Ishikawa (cell line): ENCODE measurements at regions not wholly inside any gene's neighbourhood (a gene's known extent, or its start where the extent isn't known, plus 50 kb on each side); places are given as distances from the start of the nearest gene placed in this dataset.

Experiments
- CEBPB ChIP-seq: IDR thresholded peaks from 2 replicates; pipeline ENCODE4 v1.6.1; 2012
- CREB1 ChIP-seq: IDR thresholded peaks from 2 replicates; pipeline ENCODE4 v1.6.1; 2012; ENCODE audit warnings: low read depth
- EGR1 ChIP-seq: IDR thresholded peaks from 2 replicates; pipeline ENCODE4 v1.6.1; 2012
- EP300 ChIP-seq: IDR thresholded peaks from 2 replicates; pipeline ENCODE4 v1.6.1; 2012; ENCODE audit warnings: borderline replicate concordance
- FOXM1 ChIP-seq: IDR thresholded peaks from 2 replicates; pipeline ENCODE4 v1.6.1; 2012; ENCODE audit warnings: low read depth, borderline replicate concordance
- MAX ChIP-seq: IDR thresholded peaks from 2 replicates; pipeline ENCODE4 v1.6.1; 2012
- NFIC ChIP-seq: IDR thresholded peaks from 2 replicates; pipeline ENCODE4 v1.6.1; 2012
- RAD21 ChIP-seq: IDR thresholded peaks from 2 replicates; pipeline ENCODE4 v1.6.1; 2012; ENCODE audit warnings: low read depth
- REST ChIP-seq: IDR thresholded peaks from 2 replicates; pipeline ENCODE4 v1.6.1; 2012; ENCODE audit warnings: low read depth, mild to moderate bottlenecking
- TAF1 ChIP-seq: IDR thresholded peaks from 2 replicates; pipeline ENCODE4 v1.6.1; 2012; ENCODE audit warnings: low read depth, mild to moderate bottlenecking
- TCF12 ChIP-seq: IDR thresholded peaks from 2 replicates; pipeline ENCODE4 v1.6.1; 2012; ENCODE audit warnings: low read depth
- TEAD4 ChIP-seq: IDR thresholded peaks from 2 replicates; pipeline ENCODE4 v1.6.1; 2012
- USF1 ChIP-seq: IDR thresholded peaks from 2 replicates; pipeline ENCODE4 v1.6.1; 2012
- YY1 ChIP-seq: IDR thresholded peaks from 2 replicates; pipeline ENCODE4 v1.6.1; 2012; ENCODE audit warnings: low read depth
- ZBTB7A ChIP-seq: IDR thresholded peaks from 2 replicates; pipeline ENCODE4 v1.6.1; 2012; ENCODE audit warnings: low read depth

GRCh38 chr12:123096182-123096581 lies 54.7 kb downstream of the PITPNM2 start:
- TF ChIP-seq TCF12 (no peak), TAF1 (no peak), CREB1 (no peak), EGR1 (no peak), TEAD4 (no peak), REST (no peak), RAD21 (no peak), FOXM1 (no peak), MAX (no peak), YY1 (no peak), CEBPB (no peak), EP300 (no peak), USF1 (no peak), NFIC (no peak), ZBTB7A (no peak)

GRCh38 chr12:123095078-123095881 lies 55.6 kb downstream of the PITPNM2 start:
- TF ChIP-seq EGR1 (no peak), NFIC (no peak), CREB1 (no peak), TAF1 (no peak), TEAD4 (no peak), FOXM1 (no peak), EP300 (no peak), RAD21 (no peak), CEBPB (no peak), TCF12 (no peak), USF1 (no peak), ZBTB7A (no peak), YY1 (no peak), MAX (no peak), REST (no peak)

- TF ChIP-seq YY1 (no peak), TCF12 (no peak), FOXM1 (no peak), USF1 (no peak), REST (no peak), TAF1 (no peak), TEAD4 (no peak), NFIC (no peak)
Measured at GRCh38 chr12:123094349-123095077, 56.4 kb downstream of the PITPNM2 start.
